CD4-positive, alpha-beta T cell treated with Interleukin-2 at 100 ng/mL for 4 hours (primary cell): ENCODE measurements at regions not wholly inside any gene's neighbourhood (a gene's known extent, or its start where the extent isn't known, plus 50 kb on each side); places are given as distances from the start of the nearest gene placed in this dataset.
"Not testable (repeated sequence)": the region's sequence is repeated elsewhere in the genome, so short reads cannot be mapped to it uniquely, and the experiment has no call there.

Source experiments
- DNase-seq: peaks from one replicate; pipeline ENCODE4 v3.0.0-alpha.2; 2020; ENCODE audit warnings: low spot score

DNA sequence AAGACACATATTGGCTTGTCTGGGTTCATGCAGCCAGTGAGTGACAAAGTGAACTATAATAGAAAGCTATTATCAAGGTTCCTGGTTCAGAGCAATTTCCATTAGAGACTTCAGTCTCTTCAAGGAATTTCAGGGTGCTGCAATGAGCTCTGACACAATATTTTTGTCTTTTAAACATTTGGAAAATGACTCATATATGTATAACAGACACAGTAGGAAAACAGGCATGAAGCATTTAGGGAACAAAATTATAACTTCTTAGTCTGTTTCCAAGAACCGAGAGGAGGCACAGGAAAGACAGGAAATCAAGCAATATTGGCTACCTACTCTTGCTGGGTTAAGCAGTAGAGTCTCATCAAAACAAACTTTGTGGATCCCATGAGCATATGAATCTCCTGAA lies 170.4 kb downstream of the PTPRC start:
- DNase-seq, result no peak

DNA sequence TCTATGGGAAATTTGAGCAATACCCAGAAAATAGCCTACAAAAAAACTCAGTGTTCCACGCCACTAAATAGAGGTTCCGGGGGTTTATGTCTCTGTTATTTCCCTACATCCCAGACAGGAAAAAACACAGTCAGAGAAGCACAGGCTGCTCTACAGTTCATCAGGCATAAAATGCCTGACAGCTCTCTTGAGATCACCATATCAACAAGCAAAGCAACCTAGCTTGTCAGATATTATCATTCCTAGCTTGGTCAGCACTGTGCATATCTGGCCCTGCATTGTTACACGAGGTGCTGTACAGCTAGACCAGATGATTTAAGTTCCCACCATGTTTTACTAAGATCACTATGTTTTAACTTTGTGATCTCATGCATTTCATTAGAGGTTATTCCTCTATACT lies 172.6 kb downstream of the PTPRC start:
- DNase-seq, result no peak

DNA sequence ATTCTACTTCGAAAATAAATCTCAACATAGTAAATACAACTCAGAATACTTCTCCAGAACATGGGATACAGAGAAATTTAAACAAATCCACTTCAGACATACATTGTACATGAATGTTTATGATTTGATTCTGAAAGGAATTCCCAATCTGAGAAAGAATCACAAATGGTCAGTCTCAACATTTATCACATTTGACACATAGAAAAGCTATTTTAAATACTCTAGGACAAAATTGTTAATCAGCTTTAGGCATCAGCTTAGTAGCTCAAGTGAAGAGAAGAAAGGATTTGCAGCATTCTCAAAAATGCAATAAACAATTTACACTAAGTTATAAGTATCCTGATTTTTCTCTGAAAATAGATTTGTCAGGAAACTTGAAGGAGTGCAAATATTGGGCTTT lies 184.8 kb downstream of the PTPRC start:
- no peak for DNase-seq

DNA sequence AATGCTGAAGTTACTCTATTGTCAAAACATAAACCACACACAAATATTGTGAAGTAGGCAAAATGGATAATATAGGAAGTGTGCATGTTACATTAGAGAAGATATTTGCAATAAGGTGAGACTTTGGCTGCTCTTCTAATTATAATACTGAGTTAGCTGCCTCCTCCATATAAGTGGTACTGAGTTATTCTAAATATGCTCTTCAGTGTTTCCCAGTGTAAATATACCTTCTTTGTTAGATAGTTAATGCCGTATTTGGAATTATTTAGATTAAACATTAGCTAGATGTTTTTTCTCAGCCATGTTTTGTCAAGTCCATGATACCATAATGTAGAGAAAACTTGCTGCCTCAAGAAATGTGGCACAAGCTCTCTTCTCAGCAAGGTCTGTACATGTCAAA lies 186.4 kb downstream of the PTPRC start:
- DNase-seq, result no peak

DNA sequence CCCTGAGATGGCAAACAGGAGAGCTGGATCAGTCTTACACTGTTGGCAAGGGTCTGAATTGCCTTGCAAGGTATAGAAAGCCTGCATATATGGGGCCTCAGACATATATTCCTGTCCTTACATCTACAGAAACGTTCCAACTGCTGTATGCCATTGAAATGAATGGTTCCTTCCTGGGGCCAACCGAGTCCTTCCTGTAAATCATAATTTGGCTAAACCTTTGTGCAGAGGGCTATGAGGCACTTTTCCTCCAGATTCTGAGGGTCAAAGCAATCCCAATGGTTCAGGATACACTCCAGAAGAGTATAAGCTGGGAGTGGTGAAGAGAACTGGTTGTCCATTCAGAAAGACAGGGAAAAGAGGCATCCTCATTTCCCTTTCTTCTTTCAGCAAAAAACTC lies 190.5 kb downstream of the PTPRC start:
- no peak for DNase-seq

DNA sequence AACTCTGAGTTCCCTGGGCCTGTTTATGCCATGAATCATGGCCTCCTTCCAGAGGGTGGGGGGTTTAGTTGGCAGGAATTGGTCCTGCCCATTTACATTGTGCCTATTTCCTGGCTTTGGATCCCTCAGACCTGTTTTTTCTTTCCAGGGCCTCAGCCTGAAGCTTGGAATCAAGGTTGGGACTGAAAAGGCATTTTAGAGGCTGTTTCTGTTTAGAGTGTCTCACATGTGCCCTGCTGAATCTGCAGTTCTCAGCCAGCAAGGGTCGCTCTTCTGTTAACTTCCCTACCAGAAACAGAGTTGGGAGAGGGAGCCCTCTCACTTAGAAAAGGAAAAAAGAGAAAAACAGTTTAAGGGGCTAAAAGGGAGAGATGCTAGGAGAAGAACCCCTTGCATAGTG lies 191.1 kb downstream of the PTPRC start:
- no peak for DNase-seq

DNA sequence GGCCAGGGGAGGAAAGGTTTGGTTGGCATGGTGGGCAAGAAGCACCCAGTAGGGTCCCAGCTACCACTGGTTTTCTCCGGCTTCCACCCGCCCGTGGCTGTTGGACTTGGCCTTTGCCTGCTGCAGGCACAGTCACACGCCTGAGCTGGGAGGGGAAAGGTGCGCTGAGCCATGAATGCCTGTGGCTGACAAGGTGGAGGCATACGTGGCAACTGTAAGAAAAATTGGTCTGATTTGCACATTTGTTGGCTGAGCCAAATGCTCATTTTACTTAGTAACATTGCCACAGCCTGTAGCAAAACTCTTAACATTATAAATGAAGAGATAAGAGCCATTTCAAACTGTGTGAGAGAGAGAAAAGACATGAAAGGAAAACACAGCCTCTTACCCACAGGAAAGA lies 191.6 kb downstream of the PTPRC start:
- no peak for DNase-seq

DNA sequence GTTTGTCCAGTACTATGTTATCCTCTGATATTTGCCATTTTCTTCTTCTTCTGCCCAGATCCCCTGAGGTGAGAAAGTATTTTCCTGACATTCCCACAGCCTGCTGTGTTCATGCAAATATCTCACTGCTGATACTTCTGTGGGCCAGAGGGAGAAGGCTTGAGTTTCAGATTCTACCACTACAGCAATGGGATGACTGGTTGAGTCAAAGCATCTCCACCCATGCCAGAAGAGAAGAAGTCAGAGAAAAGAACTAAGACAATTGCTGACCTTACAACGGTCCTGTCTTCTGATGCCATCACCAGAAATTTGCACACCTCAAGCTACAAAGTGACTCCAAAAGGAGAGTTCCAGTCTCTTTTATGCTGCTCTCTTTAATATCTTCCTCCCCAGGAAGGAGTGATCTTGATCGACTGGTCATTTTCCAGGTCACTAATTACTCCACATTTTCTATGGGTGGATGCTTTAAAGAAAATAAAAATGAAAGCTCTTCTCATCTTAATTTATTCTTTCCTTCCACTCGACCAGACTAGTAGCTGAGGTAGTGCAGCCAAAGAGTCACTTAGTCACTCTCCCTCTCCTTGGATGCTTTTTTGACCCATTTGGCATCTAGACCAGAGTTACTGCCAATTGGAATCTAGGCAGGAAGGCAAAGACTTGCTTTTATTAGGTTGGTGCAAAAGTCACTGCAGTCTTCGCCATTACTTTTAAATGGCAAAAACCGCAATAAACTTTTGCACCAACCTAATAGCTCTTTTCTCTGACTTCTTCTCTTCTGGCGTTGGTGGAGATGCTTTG lies 195.1 kb downstream of the PTPRC start:
- DNase-seq, result no peak

DNA sequence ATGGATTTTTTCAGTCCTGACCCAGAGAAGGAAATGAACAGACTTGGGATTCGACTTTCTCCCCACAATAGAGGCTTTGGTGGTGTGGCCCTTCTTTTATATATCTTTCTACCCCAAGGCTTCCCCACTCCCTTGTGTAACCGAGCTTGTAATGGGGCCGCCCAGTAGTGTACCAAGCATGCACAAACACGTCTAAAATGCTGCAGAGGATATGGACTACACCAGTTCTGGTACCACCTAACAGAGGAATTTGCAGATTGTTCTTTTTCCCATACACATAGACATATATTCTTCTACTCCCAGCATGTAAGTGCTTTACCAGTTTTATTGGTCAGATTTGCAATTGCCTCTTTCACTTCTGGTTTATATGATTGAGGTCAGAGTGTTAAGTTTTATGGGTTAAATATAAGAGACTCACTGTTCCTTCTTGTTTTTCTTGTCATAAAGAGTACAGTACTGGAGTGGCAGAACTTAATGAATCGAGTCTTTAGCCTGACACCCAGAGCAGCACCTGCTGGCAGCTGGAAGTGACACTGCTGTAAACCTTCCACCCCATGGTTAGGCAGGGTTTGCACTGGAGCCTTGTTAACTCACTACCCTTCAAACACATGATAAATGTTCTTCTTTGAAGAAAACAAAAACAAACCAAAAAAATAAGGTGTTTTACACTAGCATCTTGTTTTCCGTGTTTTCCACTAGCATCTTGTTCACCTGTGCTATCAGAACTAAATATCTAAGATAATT lies 198.6 kb downstream of the PTPRC start:
- DNase-seq, result no peak

DNA sequence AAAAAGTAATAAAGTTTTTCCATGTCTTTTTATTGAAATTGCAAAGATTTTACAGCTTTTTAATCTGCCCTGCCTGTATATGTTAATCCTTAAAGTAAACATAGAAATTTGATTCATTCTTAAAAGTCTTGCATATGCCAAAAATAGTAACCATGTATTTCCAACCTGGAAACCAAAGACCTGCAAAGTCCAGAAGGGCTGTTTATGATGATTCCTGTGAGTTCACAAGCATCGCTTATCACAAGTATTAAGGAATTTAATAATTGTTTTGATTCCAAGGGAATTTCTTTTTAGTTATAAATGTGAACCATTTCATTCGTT lies 199.1 kb downstream of the PTPRC start:
- DNase-seq, result no peak

DNA sequence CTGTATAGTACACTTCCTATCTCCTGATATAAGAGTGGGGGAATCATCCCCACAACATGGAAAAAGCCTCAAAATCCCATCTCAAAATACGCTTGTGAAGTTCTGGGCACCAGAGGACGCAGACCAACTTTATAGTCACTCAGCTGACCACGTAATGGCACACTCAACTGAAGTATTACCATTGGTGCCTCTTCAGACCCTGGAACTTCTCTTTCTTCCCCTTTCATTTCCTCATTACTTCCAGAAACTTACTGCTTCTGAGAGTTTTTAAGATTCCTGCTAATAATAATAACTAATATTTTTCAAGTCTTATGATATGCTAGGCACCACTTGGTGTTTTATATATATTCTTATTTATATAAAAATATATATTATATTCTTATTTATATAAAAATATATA lies 202.6 kb downstream of the PTPRC start:
- no peak for DNase-seq

DNA sequence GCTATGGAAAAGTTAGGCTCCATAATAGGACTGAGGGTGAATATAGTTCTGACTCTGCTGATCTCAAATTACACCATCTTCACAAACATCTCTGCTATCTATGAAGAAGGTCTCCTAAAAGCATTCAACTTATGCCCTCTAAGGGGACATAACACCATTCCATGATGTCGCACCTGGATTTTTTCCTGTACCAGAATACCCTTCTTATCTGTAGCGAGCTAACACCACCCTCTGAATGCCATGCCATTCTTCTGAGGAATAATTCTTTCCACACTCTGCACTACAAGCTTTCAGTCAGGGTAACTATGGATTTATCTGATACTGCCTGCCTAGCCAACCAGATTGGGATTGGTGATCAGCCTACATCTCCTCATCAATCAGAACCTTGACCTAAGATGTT lies 203.8 kb downstream of the PTPRC start:
- no peak for DNase-seq

DNA sequence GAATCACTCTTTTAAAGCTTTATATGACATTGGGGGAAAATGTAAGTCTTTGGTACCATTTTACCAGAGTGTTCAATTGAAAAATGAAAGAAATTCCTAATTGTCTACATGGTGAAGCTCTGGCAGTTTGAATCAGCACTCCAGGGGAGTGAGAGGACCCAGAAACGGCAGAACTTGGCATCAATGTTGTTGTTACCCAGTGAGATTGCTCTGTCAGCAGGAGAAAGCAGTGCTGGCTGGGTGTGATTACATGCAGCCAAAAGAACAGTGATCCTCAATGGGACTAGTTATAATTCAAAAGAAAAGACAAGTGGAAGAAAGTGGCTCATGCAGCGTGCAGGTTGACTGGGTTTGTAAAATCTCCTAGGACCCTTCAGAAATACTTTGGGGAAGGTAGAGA lies 206.4 kb downstream of the PTPRC start:
- no peak for DNase-seq

DNA sequence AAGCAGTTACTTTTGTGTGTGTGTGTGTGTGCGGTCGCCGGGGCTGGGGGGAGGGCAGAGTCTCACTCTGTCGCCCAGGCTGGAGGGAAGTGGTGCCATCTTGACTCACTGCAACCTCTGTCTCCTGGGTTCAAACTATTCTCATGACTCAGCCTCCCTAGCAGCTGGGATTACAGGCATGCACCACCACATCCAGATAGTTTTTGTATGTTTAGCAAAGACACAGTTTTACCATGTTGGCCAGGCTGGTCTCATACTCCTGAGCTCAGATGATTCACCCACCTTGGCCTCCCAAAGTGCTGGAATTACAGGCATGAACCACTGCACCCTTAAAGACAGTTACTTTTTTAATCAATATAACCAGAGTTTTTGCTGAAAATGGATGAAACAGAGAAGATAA lies 207.0 kb downstream of the PTPRC start:
- DNase-seq, result no peak

DNA sequence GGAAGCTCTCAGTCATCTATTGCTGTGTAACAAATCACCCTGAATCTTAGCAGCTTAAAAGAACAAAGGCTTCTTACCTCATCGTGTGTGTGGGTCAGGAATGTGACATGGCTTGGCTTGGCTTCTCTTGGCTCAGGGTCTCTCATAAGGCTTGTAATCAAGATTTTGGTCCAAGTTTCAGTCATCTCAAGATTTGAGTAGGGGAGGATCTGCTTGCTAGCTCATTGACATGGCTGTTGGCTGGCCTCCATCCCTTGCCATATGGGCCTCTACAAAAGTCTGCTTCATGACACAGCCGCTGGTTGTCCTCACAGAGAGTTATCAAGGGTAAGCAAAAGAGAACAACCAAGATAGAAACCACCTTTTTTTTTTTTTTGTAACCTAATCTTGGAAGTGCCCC lies 207.7 kb downstream of the PTPRC start:
- DNase-seq, result no peak

DNA sequence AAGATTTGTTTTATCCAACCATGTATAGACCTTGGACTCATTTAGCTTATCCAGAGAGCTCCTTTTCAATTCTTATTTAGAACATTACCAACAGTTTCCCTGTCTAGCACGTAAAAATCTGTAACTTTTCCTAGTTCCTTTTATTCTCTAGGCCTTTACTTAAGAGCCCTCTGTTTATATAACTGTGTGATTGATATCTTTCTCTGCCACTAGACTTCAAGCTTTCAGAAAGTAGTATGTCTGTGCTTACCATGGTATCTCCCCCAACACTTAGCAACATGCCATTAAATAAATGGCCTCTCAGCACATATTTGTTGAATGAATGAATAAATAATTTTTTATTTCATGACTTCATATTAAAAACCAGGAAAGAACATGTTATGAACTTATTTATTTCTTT lies 209.4 kb downstream of the PTPRC start:
- DNase-seq, result no peak

DNA sequence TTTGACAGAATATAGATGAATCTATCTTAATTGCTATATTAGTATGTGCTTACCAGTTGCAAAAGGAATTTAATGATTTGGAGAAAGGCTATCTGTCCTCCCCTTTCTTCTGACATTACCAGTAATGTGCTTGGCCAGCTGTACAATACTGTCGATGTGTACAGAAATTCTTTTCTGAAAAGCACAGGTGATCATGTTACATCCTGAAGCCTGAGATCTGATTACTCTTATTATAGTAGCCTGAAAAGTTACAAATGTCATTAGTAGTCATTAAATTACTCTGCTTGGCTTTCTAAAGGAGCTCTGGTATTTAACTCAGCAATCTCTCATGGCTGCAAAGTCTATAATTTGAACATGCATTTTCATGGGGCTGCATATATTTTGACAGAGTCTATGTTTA lies 209.8 kb downstream of the PTPRC start:
- DNase-seq, result no peak

DNA sequence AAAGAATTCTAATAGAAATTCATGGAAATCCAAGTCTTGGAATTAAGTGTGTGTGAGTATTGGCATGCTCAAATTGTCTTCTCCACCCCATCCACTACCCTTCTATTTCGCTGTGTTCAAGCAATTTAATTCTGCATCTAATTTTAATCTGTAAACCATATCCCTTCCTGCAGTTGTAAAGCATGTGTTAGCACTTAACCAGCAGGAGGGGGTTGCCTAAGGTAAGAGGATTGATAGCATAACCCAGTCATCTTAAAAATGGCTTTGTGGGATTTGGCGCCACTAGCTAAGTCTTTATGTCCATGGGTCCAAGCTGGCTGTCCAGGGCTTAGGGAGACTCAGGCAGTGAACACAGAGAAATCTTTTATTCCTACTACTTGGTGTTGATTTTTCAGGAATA lies 210.3 kb downstream of the PTPRC start:
- no peak for DNase-seq

DNA sequence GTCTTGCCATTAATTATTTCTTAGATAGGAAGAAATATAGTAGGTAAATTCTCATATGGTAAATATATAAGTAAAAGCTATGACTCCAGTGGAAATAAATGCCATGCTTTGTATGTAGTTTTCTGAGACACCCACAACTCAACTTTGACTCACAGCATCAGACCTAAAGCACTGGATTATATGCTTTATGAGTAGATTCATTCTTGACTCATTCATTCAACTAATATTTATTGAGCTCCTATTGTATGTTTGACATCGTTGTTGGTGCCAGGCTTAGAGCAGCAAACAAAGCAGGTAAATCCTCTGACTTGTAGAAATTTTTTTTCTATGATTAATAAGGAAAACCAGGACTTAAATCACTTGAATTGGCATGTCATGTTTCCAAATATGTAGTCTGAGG lies 211.4 kb downstream of the PTPRC start:
- DNase-seq, result no peak

DNA sequence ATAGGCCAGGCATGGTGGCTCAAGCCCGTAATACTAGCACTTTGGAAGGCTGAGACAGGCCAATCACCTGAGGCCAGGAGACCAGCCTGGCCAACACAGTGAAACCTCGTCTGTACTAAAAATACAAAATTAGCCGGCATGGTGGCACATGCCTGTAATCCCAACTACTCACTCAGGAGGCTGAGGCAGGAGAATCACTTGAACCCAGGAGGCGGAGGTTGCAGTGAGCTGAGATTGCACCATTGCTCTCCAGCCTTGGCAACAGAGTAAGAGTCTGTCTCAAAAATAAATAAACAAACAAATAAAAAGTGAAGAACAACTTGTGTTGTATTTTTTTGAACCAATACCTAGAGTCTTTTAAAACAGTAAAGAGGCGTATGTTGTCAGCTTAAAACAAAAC lies 212.1 kb downstream of the PTPRC start:
- DNase-seq, result not testable (repeated sequence)

DNA sequence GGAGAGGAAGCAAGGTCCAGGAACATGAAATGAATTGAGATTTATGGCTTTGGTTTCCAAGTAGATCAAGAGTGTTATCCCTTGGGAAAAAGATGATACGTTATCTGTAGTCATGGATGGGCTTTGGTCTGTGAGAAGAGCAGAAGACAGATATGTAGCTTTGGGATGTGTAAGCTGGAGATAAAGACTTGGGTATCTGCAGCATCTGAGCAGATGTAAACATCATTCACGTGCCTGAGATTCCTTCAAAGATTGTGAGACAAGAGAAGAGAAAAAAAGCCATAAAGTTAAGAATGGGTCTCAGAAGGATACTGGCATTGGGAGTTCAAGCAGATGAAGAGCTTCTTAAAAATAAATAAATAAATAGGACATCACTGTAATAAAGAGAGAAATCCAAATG lies 217.8 kb downstream of the PTPRC start:
- no peak for DNase-seq

DNA sequence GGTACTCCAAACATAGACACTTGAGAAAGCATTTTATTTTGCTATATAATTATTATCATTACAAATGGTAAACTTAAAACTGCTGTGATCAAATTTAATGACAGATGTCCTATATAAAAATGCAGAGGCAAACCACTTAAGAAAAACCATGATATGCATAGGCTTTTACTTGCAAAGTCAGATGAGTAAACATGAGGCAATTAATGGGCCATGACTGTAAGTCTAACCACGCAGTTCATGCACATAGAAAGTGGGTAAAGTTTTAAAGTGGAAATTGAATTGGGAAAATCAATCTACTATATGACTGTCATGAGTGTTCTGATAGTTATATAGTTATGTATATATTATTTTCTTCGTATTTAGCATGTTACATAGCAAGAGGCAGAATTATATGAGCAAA lies 219.2 kb downstream of the PTPRC start:
- no peak for DNase-seq

DNA sequence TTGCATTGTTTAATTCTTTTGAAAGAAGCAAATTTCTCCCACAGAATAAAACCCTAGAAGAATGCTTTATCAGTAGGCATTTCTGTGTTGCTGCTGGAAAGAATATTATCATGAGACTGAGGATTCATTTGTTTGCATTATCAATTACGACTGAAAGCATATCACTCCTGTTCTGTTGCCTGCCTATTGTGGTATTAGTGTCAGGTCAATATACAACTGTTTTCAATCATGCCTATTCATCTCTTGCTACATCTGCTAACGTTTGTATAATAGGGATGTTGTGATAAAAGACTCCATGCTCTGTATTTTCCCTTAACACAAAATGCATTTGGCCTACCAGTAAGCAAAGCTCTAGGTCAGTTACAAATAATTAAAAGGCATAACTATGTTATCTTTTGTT lies 221.5 kb downstream of the PTPRC start:
- DNase-seq, result no peak

DNA sequence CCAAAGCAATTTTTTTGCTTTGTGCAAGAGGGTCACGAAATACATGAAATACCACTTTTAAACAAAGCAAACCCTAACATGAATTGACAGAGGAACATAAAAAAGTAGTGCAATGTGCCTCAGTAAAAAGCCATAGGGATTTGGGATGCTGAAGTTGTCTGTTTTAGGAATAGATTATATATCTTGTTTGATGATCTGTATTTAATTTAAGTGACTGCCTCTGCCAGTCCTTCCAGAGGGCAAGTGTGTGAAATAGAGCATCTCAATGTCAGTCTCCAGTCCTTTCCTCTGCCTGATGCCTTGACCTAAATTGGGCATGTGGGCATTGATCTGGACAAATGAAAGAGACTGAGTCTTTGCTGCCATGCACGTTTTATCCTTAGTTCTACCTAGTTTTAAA lies 222.8 kb downstream of the PTPRC start:
- DNase-seq, result no peak
